Upper lobe of right lung (tissue), 1 donor: ENCODE measurements at regions not wholly inside any gene's neighbourhood (a gene's known extent, or its start where the extent isn't known, plus 50 kb on each side); places are given as distances from the start of the nearest gene placed in this dataset.

ENCODE experiments used
- ATAC-seq: fragments of 200-7000 bp; cut with Tn5 transposase; one replicate; pipeline ENCODE4 v1.9.1; 2020; ENCODE audit warnings: mild to moderate bottlenecking, moderate library complexity
- DNase-seq: peaks from one replicate; pipeline ENCODE4 v3.0.0-alpha.2; 2020
- H3K27ac ChIP-seq: fragments of 200-600 bp; one replicate; pipeline ENCODE4 v1.8.0; 2022
- H3K27me3 ChIP-seq: fragments of 200-600 bp; one replicate; pipeline ENCODE4 v1.8.0; 2022; ENCODE audit warnings: mild to moderate bottlenecking
- H3K36me3 ChIP-seq: fragments of 200-600 bp; one replicate; pipeline ENCODE4 v1.8.0; 2022
- H3K4me1 ChIP-seq: fragments of 200-600 bp; one replicate; pipeline ENCODE4 v1.8.0; 2022
- H3K4me3 ChIP-seq: fragments of 200-600 bp; one replicate; pipeline ENCODE4 v1.8.0; 2022; ENCODE audit warnings: mild to moderate bottlenecking
- H3K9me3 ChIP-seq: fragments of 200-600 bp; one replicate; pipeline ENCODE4 v1.8.0; 2022
- CTCF ChIP-seq: fragments of 200-600 bp; IDR thresholded peaks from one replicate; pipeline ENCODE4 v1.8.0; 2022; ENCODE audit warnings: antibody characterized with exemption
- intact Hi-C: fragments of 100-400 bp; cut with DNase I; formaldehyde crosslinking; loops from one replicate; pipeline ENCODE4 v1.11.0; 2022
- donor health status: DM: no; HTN: yes; CAD: no; lungs with severe emphysema.

DNA sequence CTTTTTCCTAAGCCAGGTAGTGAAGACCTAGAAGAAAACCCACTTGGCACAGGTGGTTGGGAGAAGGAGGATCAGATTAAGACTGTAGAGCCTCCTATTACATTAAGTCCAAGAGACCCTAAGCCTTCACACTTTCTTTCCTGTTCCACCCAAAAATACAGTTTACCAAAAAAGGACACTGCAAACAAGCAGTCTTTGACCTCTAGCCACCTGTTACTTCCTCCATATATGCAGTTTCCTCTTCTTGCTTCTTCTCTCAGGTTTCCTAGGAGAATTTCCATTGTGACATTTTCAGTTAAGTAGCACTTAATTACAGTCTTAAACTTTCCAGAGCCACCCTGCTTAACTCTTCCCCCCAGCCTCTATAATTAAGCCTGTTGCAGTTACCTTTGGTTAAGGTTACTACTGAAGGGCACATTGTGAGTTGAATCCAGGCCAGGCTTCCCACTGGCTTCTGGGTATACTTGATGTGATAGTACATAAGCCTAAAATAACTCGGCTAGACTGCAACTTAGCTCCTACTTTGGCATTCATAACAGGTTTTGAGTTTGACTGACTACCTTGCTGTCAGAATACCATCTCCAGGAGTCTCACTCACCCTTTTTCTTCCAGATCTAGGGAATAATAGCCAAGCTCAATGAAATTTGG is 114.2 kb upstream of the UMPS start:
- ATAC-seq, result no peak
- intact Hi-C loops, result no loop called here
- H3K27me3 ChIP-seq, result no peaks in the 10 kb centered on the region
- no peak for TF ChIP-seq CTCF
- H3K36me3 ChIP-seq, result no peaks in the 10 kb centered on the region
- H3K9me3 ChIP-seq, result no peaks in the 10 kb centered on the region
- DNase-seq, result no peak
- no peak overlapping the region for H3K4me3 ChIP-seq
- no peak overlapping the region for H3K27ac ChIP-seq
- H3K4me1 ChIP-seq, result peaks cover 9% of the 10 kb centered on the region

GRCh38 chr3:124617177-124617576 is 113.1 kb upstream of the UMPS start:
- ATAC-seq, result no peak
- Histone ChIP-seq H3K27me3 (no peaks in the 10 kb centered on the region), H3K9me3 (no peaks in the 10 kb centered on the region), H3K27ac (no peak overlapping the region), H3K36me3 (no peaks in the 10 kb centered on the region), H3K4me1 (peaks cover 9% of the 10 kb centered on the region), H3K4me3 (no peak overlapping the region)
- intact Hi-C loops, result no loop called here
- no peak for DNase-seq
- no peak for TF ChIP-seq CTCF

DNA sequence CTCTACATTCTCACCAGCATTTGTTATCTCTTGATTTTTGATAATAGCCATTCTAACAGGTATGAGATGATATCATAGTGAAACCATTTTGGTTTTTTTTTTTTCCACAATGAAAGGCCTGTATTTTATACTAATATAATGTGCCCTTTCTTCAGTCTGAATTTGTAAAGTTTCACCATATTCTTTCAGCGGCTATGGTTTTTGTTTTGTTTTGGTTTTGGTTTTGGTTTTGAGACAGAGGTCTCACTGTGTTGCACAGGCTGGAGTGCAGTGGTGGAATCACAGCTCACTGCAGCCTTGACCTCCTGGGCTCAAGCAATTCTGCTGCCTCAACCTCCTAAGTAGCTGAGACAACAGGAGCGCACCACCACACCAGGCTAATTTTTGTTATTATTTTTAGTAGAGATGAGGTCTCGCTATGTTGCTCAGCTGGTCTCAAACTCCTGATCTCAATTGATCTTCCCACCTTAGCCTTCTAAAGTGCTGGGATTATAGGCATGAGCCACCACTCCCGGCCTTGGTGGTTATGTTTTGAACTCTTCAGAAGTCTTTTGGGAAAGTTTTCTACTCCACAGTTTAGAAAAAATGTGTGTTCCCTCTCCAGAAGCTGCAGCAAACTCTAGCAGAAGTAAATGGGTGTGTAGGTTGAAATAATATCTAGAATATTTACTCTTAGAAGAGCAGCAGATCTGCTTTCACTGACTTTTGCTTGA is 110.2 kb upstream of the UMPS start:
- H3K36me3 ChIP-seq, result no peaks in the 10 kb centered on the region
- no peak for TF ChIP-seq CTCF
- no peaks in the 10 kb centered on the region for H3K9me3 ChIP-seq
- intact Hi-C loops, result no loop called here
- peaks cover 9% of the 10 kb centered on the region for H3K4me1 ChIP-seq
- H3K27me3 ChIP-seq, result no peaks in the 10 kb centered on the region
- DNase-seq (no peak), ATAC-seq (no peak)
- no peak overlapping the region for H3K27ac ChIP-seq
- no peak overlapping the region for H3K4me3 ChIP-seq

DNA sequence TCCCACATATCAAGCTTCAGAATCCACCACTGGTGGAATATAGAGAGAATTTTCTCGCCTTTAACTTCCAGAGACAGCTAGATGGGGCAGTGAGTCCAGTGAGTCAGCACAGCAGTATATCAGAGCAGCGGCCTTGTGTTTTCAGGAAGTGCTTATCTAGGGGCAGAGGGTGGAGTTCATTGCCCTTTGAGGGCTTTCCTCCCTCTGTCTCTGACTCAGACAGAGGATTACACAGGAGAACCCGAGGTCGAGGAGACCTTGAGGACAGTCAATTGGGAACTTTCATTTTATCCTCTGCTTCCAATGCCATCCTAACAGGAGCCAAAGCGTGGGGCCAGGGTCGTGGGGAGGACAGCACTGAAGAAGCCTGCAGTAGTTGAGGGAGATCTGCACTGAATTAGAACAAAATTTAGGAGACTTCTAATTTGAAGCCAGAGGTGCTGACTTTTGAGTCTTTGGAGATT is 109.6 kb upstream of the UMPS start:
- Histone ChIP-seq H3K4me3 (no peak overlapping the region), H3K27me3 (no peaks in the 10 kb centered on the region), H3K4me1 (peaks cover 9% of the 10 kb centered on the region), H3K9me3 (no peaks in the 10 kb centered on the region), H3K36me3 (no peaks in the 10 kb centered on the region), H3K27ac (no peak overlapping the region)
- ATAC-seq (peak; percentile 97), DNase-seq (no peak)
- intact Hi-C loops, result no loop called here
- no peak for TF ChIP-seq CTCF

- Histone ChIP-seq H3K27me3 (no peaks in the 10 kb centered on the region), H3K27ac (no peak overlapping the region), H3K4me1 (peaks cover 9% of the 10 kb centered on the region), H3K4me3 (no peak overlapping the region), H3K36me3 (no peaks in the 10 kb centered on the region), H3K9me3 (no peaks in the 10 kb centered on the region)
- no peak for TF ChIP-seq CTCF
- intact Hi-C loops, result no loop called here
- DNase-seq (no peak), ATAC-seq (no peak)
These were observed 108.8 kb upstream of the UMPS start for GRCh38 chr3:124621498-124621897.
